Neural progenitor cell (in vitro differentiated cells): ENCODE measurements at regions not wholly inside any gene's neighbourhood (a gene's known extent, or its start where the extent isn't known, plus 50 kb on each side); places are given as distances from the start of the nearest gene placed in this dataset.

ENCODE experiments used
- DNase-seq: peaks from one replicate; pipeline ENCODE4 v3.0.0-alpha.2; 2016; ENCODE audit warnings: low spot score
- H2AFZ ChIP-seq: fragments of 200-600 bp; sonication (generic); replicated peaks from 2 replicates; pipeline ENCODE4 v1.6.1; 2016; ENCODE audit warnings: antibody characterized with exemption
- H3F3A ChIP-seq: fragments of 200-600 bp; sonication (generic); 2 replicates; pipeline ENCODE4 v1.6.1; 2016; ENCODE audit warnings: antibody characterized with exemption, low read depth
- H3K27ac ChIP-seq: fragments of 200-600 bp; sonication (generic); 2 replicates; pipeline ENCODE4 v1.5.1; 2016; ENCODE audit warnings: mild to moderate bottlenecking
- H3K27me3 ChIP-seq: fragments of 200-600 bp; sonication (generic); 2 replicates; pipeline ENCODE4 v1.6.1; 2016; ENCODE audit warnings: mild to moderate bottlenecking, moderate library complexity
- H3K36me3 ChIP-seq: fragments of 200-600 bp; sonication (generic); 2 replicates; pipeline ENCODE4 v1.5.1; 2016
- H3K4me1 ChIP-seq: fragments of 200-600 bp; sonication (generic); 2 replicates; pipeline ENCODE4 v1.6.1; 2016; ENCODE audit warnings: mixed run types
- H3K4me2 ChIP-seq: fragments of 200-600 bp; sonication (generic); 2 replicates; pipeline ENCODE4 v1.6.1; 2016
- H3K4me3 ChIP-seq: fragments of 200-600 bp; sonication (generic); 2 replicates; pipeline ENCODE4 v1.5.1; 2016
- H3K79me2 ChIP-seq: fragments of 200-600 bp; sonication (generic); 2 replicates; pipeline ENCODE4 v1.6.1; 2016; ENCODE audit warnings: low read depth
- H3K9ac ChIP-seq: fragments of 200-600 bp; sonication (generic); 2 replicates; pipeline ENCODE4 v1.6.1; 2016
- H3K9me3 ChIP-seq: fragments of 200-600 bp; sonication (generic); 2 replicates; pipeline ENCODE4 v1.5.1; 2016; ENCODE audit warnings: low read depth
- H4K20me1 ChIP-seq: fragments of 200-600 bp; sonication (generic); 2 replicates; pipeline ENCODE4 v1.6.1; 2016; ENCODE audit warnings: low read depth
- H3K27ac Mint-ChIP-seq: 3 replicates; pipeline ENCODE4 v1.8.0; 2021; ENCODE audit warnings: mixed read lengths
- H3K27me3 Mint-ChIP-seq: 2 replicates; pipeline ENCODE4 v1.8.0; 2022; ENCODE audit warnings: low read depth, mild to moderate bottlenecking, inconsistent platforms, moderate library complexity, mixed read lengths; ENCODE audit not compliant: insufficient read depth
- H3K36me3 Mint-ChIP-seq: 3 replicates; pipeline ENCODE4 v1.8.0; 2021; ENCODE audit warnings: mixed read lengths
- H3K4me1 Mint-ChIP-seq: 3 replicates; pipeline ENCODE4 v1.8.0; 2021; ENCODE audit warnings: mixed read lengths
- H3K4me3 Mint-ChIP-seq: 3 replicates; pipeline ENCODE4 v1.8.0; 2021; ENCODE audit warnings: mild to moderate bottlenecking, moderate library complexity, mixed read lengths
- H3K9me3 Mint-ChIP-seq: 3 replicates; pipeline ENCODE4 v1.8.0; 2020; ENCODE audit warnings: mixed read lengths
- CTCF ChIP-seq: fragments of 200-600 bp; sonication (generic); IDR thresholded peaks from 2 replicates; pipeline ENCODE4 v1.5.1; 2017; ENCODE audit warnings: antibody characterized with exemption, mild to moderate bottlenecking
- EZH2 ChIP-seq: fragments of 200-600 bp; sonication (generic); IDR thresholded peaks from 2 replicates; pipeline ENCODE4 v1.6.1; 2017; ENCODE audit warnings: antibody characterized with exemption, mild to moderate bottlenecking, moderate library complexity
- EZH2phosphoT487 ChIP-seq: fragments of 200-600 bp; sonication (generic); IDR thresholded peaks from 2 replicates; pipeline ENCODE4 v1.6.1; 2017; ENCODE audit warnings: antibody characterized with exemption

DNA sequence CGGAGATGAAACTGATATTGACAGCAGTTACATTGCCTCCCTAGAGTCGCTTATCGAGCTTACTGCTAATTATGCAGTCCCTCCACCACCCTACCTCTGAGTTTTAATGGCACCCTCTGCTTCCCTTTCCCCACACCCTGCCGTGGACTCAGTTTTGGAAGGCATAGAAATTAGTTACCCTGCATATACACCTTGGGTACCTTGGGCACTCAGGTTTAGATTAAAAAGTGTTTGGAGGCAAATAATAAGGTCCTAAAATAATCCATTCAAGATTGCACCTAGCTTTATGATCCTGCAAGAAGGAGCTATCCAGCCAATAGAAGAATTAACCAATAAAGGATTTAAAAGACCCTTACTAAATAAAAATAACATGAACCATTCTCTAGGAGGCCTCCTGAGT is 117.8 kb upstream of the AGBL1 start:
- Histone ChIP-seq H3F3A (no peaks in the 10 kb centered on the region), H3K4me1 (peaks cover 13% of the 10 kb centered on the region), H3K36me3 (no peaks in the 10 kb centered on the region), H3K9me3 (no peaks in the 10 kb centered on the region), H3K4me3 (no peak overlapping the region), H3K4me2 (no peak overlapping the region), H3K79me2 (no peaks in the 10 kb centered on the region), H2AFZ (no peak overlapping the region), H3K27ac (no peak overlapping the region), H3K27me3 (no peaks in the 10 kb centered on the region), H4K20me1 (no peaks in the 10 kb centered on the region), H3K9ac (no peak overlapping the region)
- Mint-ChIP-seq H3K36me3 (no peaks in the 10 kb centered on the region), H3K4me1 (peaks cover 26% of the 10 kb centered on the region), H3K9me3 (peaks cover 5% of the 10 kb centered on the region), H3K4me3 (no peak overlapping the region), H3K27ac (no peak overlapping the region), H3K27me3 (peaks cover 8% of the 10 kb centered on the region)
- TF ChIP-seq CTCF (no peak), EZH2 (no peak), EZH2phosphoT487 (no peak)
- DNase-seq = no peak

DNA sequence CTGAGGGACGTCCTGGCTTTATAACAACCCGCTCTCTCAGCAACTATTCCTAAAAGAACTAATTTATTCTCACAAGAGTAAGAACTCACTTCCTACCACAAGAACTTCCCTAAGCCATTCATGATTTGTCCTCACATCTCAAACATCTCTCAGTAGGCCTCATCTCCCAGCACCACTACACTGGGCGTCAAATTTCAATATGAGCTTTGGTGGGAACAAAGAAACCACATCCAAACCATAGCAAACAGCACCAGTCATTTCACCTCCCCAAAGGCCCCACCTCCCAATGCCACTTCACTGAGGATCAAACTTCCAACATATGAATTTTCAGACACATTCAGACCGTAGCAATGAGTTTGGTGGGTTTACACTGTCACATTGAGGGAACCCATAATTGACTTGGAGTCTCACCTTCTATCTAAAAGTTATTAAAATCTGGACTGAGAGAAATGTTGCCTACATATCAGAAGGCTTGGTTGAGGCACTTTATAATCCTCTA is 116.4 kb upstream of the AGBL1 start:
- H3K27ac ChIP-seq = no peak overlapping the region
- no peaks in the 10 kb centered on the region for H3K36me3 Mint-ChIP-seq
- no peak overlapping the region for H3K27ac Mint-ChIP-seq
- H2AFZ ChIP-seq = no peak overlapping the region
- H3K4me2 ChIP-seq = no peak overlapping the region
- no peak for DNase-seq
- no peak for TF ChIP-seq CTCF
- TF ChIP-seq EZH2phosphoT487 = no peak
- no peak for TF ChIP-seq EZH2
- peaks cover 5% of the 10 kb centered on the region for H3K9me3 Mint-ChIP-seq
- H3F3A ChIP-seq = no peaks in the 10 kb centered on the region
- peaks cover 8% of the 10 kb centered on the region for H3K27me3 Mint-ChIP-seq
- H3K79me2 ChIP-seq = no peaks in the 10 kb centered on the region
- H3K4me3 Mint-ChIP-seq = no peak overlapping the region
- no peaks in the 10 kb centered on the region for H3K36me3 ChIP-seq
- H4K20me1 ChIP-seq = no peaks in the 10 kb centered on the region
- H3K4me3 ChIP-seq = no peak overlapping the region
- peaks cover 28% of the 10 kb centered on the region for H3K4me1 Mint-ChIP-seq
- peaks cover 23% of the 10 kb centered on the region for H3K4me1 ChIP-seq
- H3K9me3 ChIP-seq = no peaks in the 10 kb centered on the region
- H3K27me3 ChIP-seq = no peaks in the 10 kb centered on the region
- no peak overlapping the region for H3K9ac ChIP-seq

DNA sequence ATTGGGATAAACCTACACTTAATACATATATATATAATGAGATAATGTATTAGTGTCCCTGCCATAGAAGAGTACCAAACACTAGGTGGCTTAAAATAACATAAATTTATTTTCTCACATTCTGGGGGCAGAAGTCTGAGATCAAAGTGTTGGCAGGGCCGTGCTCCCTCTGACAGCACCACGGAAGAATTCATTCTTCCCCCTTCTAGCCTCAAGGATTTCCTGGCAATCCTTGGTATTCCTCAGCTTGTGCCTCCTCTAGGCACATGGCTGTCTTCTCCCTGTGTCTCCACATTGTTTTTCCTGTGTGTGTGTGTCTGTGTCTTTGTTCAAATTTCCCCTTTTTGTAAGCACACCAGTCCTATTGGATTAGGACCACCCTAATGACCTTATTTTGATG is 115.2 kb upstream of the AGBL1 start:
- Histone ChIP-seq H3K27me3 (no peaks in the 10 kb centered on the region), H3K4me3 (no peak overlapping the region), H3K4me2 (no peak overlapping the region), H3K79me2 (no peaks in the 10 kb centered on the region), H3K27ac (no peak overlapping the region), H3K9ac (no peak overlapping the region), H3F3A (no peaks in the 10 kb centered on the region), H3K36me3 (no peaks in the 10 kb centered on the region), H4K20me1 (no peaks in the 10 kb centered on the region), H2AFZ (no peak overlapping the region), H3K9me3 (no peaks in the 10 kb centered on the region), H3K4me1 (peaks cover 23% of the 10 kb centered on the region)
- no peak overlapping the region for H3K4me3 Mint-ChIP-seq
- no peaks in the 10 kb centered on the region for H3K36me3 Mint-ChIP-seq
- no peak overlapping the region for H3K27ac Mint-ChIP-seq
- DNase-seq = no peak
- TF ChIP-seq CTCF = no peak
- no peak for TF ChIP-seq EZH2
- TF ChIP-seq EZH2phosphoT487 = no peak
- H3K27me3 Mint-ChIP-seq = peaks cover 10% of the 10 kb centered on the region
- peaks cover 22% of the 10 kb centered on the region for H3K4me1 Mint-ChIP-seq
- H3K9me3 Mint-ChIP-seq = peaks cover 5% of the 10 kb centered on the region
